B cell (primary cell): ENCODE measurements at regions not wholly inside any gene's neighbourhood (a gene's known extent, or its start where the extent isn't known, plus 50 kb on each side); places are given as distances from the start of the nearest gene placed in this dataset.

Experiments used
- ATAC-seq: fragments of 200-7000 bp; cut with Tn5 transposase; one replicate; pipeline ENCODE4 v1.10.0; 2021; ENCODE audit warnings: low read depth, mild to moderate bottlenecking, moderate number of reproducible peaks, moderate library complexity
- CTCF ChIA-PET: fragments of 350-600 bp; sonication (Branson Sonifier 250); formaldehyde crosslinking; loops from one replicate; lab custom pipeline; 2021; ENCODE audit warnings: antibody characterized with exemption, inconsistent platforms; lab: Charles Lee
- POLR2A ChIA-PET: fragments of 350-600 bp; sonication (Branson Sonifier 250); formaldehyde crosslinking; loops from one replicate; lab custom pipeline; 2021; ENCODE audit warnings: antibody characterized with exemption; lab: Charles Lee
- DNase-seq: peaks from one replicate; pipeline ENCODE4 v3.0.0; 2013
- H2AFZ ChIP-seq: 2 replicates; pipeline ENCODE4 v1.6.1; 2012; ENCODE audit warnings: mild to moderate bottlenecking, low read depth, low read length; ENCODE audit not compliant: insufficient read depth, poor library complexity, severe bottlenecking
- H3K27ac ChIP-seq, 2 donors: 1 replicate in 1 of 2; 2 replicates in 1 of 2; pipeline ENCODE4 v1.5.1; 2012 to 2013; ENCODE audit warnings: low read length in 2 of 2, mild to moderate bottlenecking in 2 of 2, moderate library complexity in 1 of 2
- H3K27me3 ChIP-seq, 4 experiments: fragments of 200-600 bp in 1 of 4; sonication (generic) in 1 of 4; replicated peaks in 1 of 4; 1 replicate in 2 of 4; 2 replicates in 2 of 4; pipeline versions ENCODE4 v1.6.1 to v1.7.0; 2013 to 2016; ENCODE audit warnings: low read length in 3 of 4, mild to moderate bottlenecking in 2 of 4, mixed read lengths in 1 of 4, moderate library complexity in 1 of 4; ENCODE audit not compliant: insufficient read depth in 4 of 4, control insufficient read depth in 3 of 4; ENCODE audit errors: control extremely low read depth in 1 of 4
- H3K36me3 ChIP-seq, 2 experiments: replicated peaks in 1 of 2; 1 replicate in 1 of 2; 2 replicates in 1 of 2; pipeline versions ENCODE4 v1.6.1 to v1.7.1; 2013; ENCODE audit warnings: low read length in 1 of 2; ENCODE audit not compliant: insufficient read depth in 2 of 2, control insufficient read depth in 1 of 2; ENCODE audit errors: control extremely low read depth in 1 of 2, extremely low read depth in 1 of 2
- H3K4me1 ChIP-seq, 2 donors: fragments of 200-600 bp in 1 of 2; sonication (generic) in 1 of 2; 1 replicate in 1 of 2; 2 replicates in 1 of 2; pipeline versions ENCODE4 v1.5.1 to v1.6.1; 2013 to 2017; ENCODE audit warnings: low read length in 2 of 2; ENCODE audit not compliant: control insufficient read depth in 2 of 2, insufficient read depth in 2 of 2
- H3K4me2 ChIP-seq: replicated peaks from 2 replicates; pipeline ENCODE3; 2012; ENCODE audit warnings: mild to moderate bottlenecking, low read depth, low read length; ENCODE audit not compliant: poor library complexity, severe bottlenecking
- H3K4me3 ChIP-seq, 5 experiments: fragments of 200-600 bp in 1 of 5; sonication (generic) in 1 of 5; 1 replicate in 3 of 5; 2 replicates in 2 of 5; pipeline versions ENCODE4 v1.5.1 to v1.7.0; 2011 to 2016; ENCODE audit warnings: low read length in 4 of 5, mild to moderate bottlenecking in 4 of 5, low read depth in 2 of 5, control low read depth in 1 of 5, moderate library complexity in 1 of 5; ENCODE audit not compliant: insufficient read depth in 1 of 5; ENCODE audit errors: control extremely low read depth in 1 of 5, extremely low read depth in 1 of 5
- H3K79me2 ChIP-seq: fragments of 200-600 bp; sonication (generic); one replicate; pipeline ENCODE4 v1.6.0; 2016; ENCODE audit warnings: low read length; ENCODE audit not compliant: control insufficient read depth, insufficient read depth
- H3K9ac ChIP-seq: fragments of 200-600 bp; sonication (generic); 2 replicates; pipeline ENCODE4 v1.6.1; 2017; ENCODE audit warnings: mild to moderate bottlenecking, low read length, moderate library complexity
- H3K9me3 ChIP-seq, 3 donors: one replicate each; pipeline versions ENCODE4 v1.6.1 to v1.7.1; 2013; ENCODE audit warnings: low read length in 2 of 3; ENCODE audit not compliant: control insufficient read depth in 2 of 3, insufficient read depth in 1 of 3; ENCODE audit errors: control extremely low read depth in 1 of 3
- H4K20me1 ChIP-seq: 2 replicates; pipeline ENCODE4 v1.6.0; 2012; ENCODE audit warnings: mild to moderate bottlenecking, low read length; ENCODE audit not compliant: insufficient read depth, control insufficient read depth, poor library complexity, severe bottlenecking
- H3K27ac Mint-ChIP-seq: one replicate; pipeline ENCODE4 v1.8.0; 2021; ENCODE audit warnings: mixed read lengths
- H3K27me3 Mint-ChIP-seq: one replicate; pipeline ENCODE4 v1.8.0; 2021; ENCODE audit warnings: mixed read lengths
- H3K4me1 Mint-ChIP-seq: one replicate; pipeline ENCODE4 v1.8.0; 2021; ENCODE audit warnings: mixed read lengths
- H3K4me3 Mint-ChIP-seq: one replicate; pipeline ENCODE4 v1.8.0; 2021; ENCODE audit warnings: mixed read lengths
- H3K9me3 Mint-ChIP-seq: one replicate; pipeline ENCODE4 v1.8.0; 2022; ENCODE audit warnings: mixed read lengths; ENCODE audit not compliant: insufficient read depth
- EZH2 ChIP-seq: IDR thresholded peaks from 2 replicates; pipeline ENCODE4 v1.6.1; 2012; ENCODE audit warnings: borderline replicate concordance, low read depth, mild to moderate bottlenecking, moderate library complexity, low read length; ENCODE audit not compliant: insufficient read depth, poor library complexity, severe bottlenecking
- WGBS: methylation state at CpG from one replicate; pipeline ENCODE4 v1.1.5; 2013; ENCODE audit warnings: missing lambda C conversion rate; ENCODE audit not compliant: insufficient coverage; 5-methylcytosine and 5-hydroxymethylcytosine counted together
- intact Hi-C: fragments of 100-400 bp; cut with micrococcal nuclease; formaldehyde crosslinking; loops from one replicate; pipeline ENCODE4 v1.10.0; 2022
- TF ChIP-seq, protein P1 (sequence below): fragments of 200-600 bp; IDR thresholded peaks from one replicate; pipeline ENCODE4 v1.8.0; 2022; ENCODE audit warnings: antibody characterized with exemption, mild to moderate bottlenecking

GRCh38 chr18:34444622-34445021 is 219.9 kb upstream of the NOL4 start:
- no peak for TF ChIP-seq EZH2
- TF ChIP-seq, protein P1, sequence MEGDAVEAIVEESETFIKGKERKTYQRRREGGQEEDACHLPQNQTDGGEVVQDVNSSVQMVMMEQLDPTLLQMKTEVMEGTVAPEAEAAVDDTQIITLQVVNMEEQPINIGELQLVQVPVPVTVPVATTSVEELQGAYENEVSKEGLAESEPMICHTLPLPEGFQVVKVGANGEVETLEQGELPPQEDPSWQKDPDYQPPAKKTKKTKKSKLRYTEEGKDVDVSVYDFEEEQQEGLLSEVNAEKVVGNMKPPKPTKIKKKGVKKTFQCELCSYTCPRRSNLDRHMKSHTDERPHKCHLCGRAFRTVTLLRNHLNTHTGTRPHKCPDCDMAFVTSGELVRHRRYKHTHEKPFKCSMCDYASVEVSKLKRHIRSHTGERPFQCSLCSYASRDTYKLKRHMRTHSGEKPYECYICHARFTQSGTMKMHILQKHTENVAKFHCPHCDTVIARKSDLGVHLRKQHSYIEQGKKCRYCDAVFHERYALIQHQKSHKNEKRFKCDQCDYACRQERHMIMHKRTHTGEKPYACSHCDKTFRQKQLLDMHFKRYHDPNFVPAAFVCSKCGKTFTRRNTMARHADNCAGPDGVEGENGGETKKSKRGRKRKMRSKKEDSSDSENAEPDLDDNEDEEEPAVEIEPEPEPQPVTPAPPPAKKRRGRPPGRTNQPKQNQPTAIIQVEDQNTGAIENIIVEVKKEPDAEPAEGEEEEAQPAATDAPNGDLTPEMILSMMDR: no peak
- no CpG with 5 or more reads among the region's 2 CpGs for WGBS

DNA sequence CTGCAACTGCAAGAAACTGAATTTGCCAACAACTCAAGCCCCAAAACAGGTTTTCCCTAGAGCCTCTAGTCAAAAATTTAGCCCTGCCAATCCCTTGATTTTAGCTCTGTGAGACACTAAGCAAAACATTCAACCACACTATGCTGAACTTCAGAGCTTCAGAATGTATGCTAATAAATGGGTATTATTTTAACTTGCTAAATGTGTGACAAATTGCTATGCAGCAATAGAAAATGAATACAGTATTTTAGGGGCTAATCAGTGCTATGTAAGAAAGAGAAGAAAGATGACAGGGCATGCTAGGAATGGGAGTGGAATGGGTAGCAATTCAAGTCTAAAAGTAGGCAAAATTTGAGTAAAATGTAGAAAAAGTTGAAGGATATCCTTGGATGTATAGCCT is 223.9 kb upstream of the NOL4 start:
- intact Hi-C loops: no loop called here
- ATAC-seq (no peak), DNase-seq (no peak)
- no peak overlapping the region for H3K4me3 Mint-ChIP-seq
- H3K27ac Mint-ChIP-seq: no peak overlapping the region
- ChIA-PET CTCF (no interaction called here), POLR2A (no interaction called here)
- H3K27me3 Mint-ChIP-seq: no peaks in the 10 kb centered on the region
- H3K9ac ChIP-seq: no peak overlapping the region
- TF ChIP-seq EZH2: no peak
- TF ChIP-seq, protein P1: no peak
- H4K20me1 ChIP-seq: no peaks in the 10 kb centered on the region
- no peaks in the 10 kb centered on the region for H3K4me1 ChIP-seq
- no peak overlapping the region for H3K4me3 ChIP-seq
- H3K79me2 ChIP-seq: no peaks in the 10 kb centered on the region
- H3K4me2 ChIP-seq: no peak overlapping the region
- H3K9me3 Mint-ChIP-seq: peaks cover 3% of the 10 kb centered on the region
- H2AFZ ChIP-seq: no peak overlapping the region
- H3K9me3 ChIP-seq: no peaks in the 10 kb centered on the region
- no peaks in the 10 kb centered on the region for H3K27me3 ChIP-seq
- H3K36me3 ChIP-seq: no peaks in the 10 kb centered on the region
- H3K27ac ChIP-seq: no peak overlapping the region
- no peaks in the 10 kb centered on the region for H3K4me1 Mint-ChIP-seq

More at GRCh38 chr18:34444622-34445021, 219.9 kb upstream of the NOL4 start:
- ChIA-PET CTCF (no interaction called here), POLR2A (no interaction called here)
- Histone ChIP-seq H3K27me3 (no peaks in the 10 kb centered on the region), H3K79me2 (no peaks in the 10 kb centered on the region), H3K9me3 (no peaks in the 10 kb centered on the region), H3K27ac (no peak overlapping the region), H3K4me1 (no peaks in the 10 kb centered on the region), H2AFZ (no peak overlapping the region), H3K4me2 (no peak overlapping the region), H3K9ac (no peak overlapping the region), H3K4me3 (no peak overlapping the region), H3K36me3 (no peaks in the 10 kb centered on the region), H4K20me1 (no peaks in the 10 kb centered on the region)
- H3K27me3 Mint-ChIP-seq: no peaks in the 10 kb centered on the region
- no peaks in the 10 kb centered on the region for H3K4me1 Mint-ChIP-seq
- H3K27ac Mint-ChIP-seq: no peak overlapping the region
- ATAC-seq: no peak
- H3K9me3 Mint-ChIP-seq: peaks cover 1% of the 10 kb centered on the region
- no peak overlapping the region for H3K4me3 Mint-ChIP-seq
- intact Hi-C loops: no loop called here
- no peak for DNase-seq
